ENCODE measurements at regions not wholly inside any gene's neighbourhood (a gene's known extent, or its start where the extent isn't known, plus 50 kb on each side); places are given as distances from the start of the nearest gene placed in this dataset.

DNA sequence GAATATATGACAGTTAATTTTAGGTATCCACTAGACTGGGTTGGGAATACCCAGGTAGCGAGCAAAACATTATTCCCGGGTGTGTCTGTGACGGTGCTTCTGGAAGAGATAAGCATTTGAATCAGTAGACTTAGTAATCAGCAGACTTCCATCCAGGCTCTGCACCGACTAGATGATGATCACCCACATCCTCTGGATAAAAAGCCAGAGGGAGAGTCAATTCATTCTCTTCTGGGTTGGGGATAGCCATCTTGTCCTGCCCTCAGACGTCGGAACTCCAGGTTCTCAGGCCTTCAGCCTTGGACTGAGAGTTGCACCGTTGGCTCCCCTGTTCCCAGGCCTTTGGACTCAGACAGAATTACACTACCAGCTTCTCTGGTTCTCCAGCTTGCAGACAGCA, 168.0 kb downstream of the PHLDA1 start:
- Mint-ChIP-seq H3K4me1 (no peaks in the 10 kb centered on the region; the same call in 2 of the 3 replicates), H3K27ac (no peak overlapping the region), H3K27me3 (ENCODE audit: insufficient read depth, low read depth, poor library complexity) (peaks cover 2% of the 10 kb centered on the region), H3K9me3 (peaks cover 6% of the 10 kb centered on the region; the same call in 1 of the 3 replicates), H3K4me3 (no peak overlapping the region), H3K36me3 (ENCODE audit: low read depth) (peaks cover 9% of the 10 kb centered on the region)
- no peak overlapping the region for H3K4me2 ChIP-seq
- no peak overlapping the region for H2AFZ ChIP-seq
- ATAC-seq: no peak
- H4K20me1 ChIP-seq (replicated peaks; ENCODE audit: insufficient read depth): no peaks in the 10 kb centered on the region
- H3K9me2 ChIP-seq (ENCODE audit: insufficient read depth): no peaks in the 10 kb centered on the region
- H3F3A ChIP-seq (replicated peaks; ENCODE audit: low read depth): no peaks in the 10 kb centered on the region
- no peaks in the 10 kb centered on the region for H3K4me1 ChIP-seq (ENCODE audit: insufficient read depth)
- no peak overlapping the region for H3K27ac ChIP-seq (ENCODE audit: low read depth)
- H3K27me3 ChIP-seq (ENCODE audit: insufficient read depth): no peaks in the 10 kb centered on the region
- no peak for DNase-seq (ENCODE audit: low spot score)
- H3K79me2 ChIP-seq (replicated peaks; ENCODE audit: insufficient read depth): no peaks in the 10 kb centered on the region
- no peaks in the 10 kb centered on the region for H3K36me3 ChIP-seq (ENCODE audit: insufficient read depth)
- TF ChIP-seq, protein P1, sequence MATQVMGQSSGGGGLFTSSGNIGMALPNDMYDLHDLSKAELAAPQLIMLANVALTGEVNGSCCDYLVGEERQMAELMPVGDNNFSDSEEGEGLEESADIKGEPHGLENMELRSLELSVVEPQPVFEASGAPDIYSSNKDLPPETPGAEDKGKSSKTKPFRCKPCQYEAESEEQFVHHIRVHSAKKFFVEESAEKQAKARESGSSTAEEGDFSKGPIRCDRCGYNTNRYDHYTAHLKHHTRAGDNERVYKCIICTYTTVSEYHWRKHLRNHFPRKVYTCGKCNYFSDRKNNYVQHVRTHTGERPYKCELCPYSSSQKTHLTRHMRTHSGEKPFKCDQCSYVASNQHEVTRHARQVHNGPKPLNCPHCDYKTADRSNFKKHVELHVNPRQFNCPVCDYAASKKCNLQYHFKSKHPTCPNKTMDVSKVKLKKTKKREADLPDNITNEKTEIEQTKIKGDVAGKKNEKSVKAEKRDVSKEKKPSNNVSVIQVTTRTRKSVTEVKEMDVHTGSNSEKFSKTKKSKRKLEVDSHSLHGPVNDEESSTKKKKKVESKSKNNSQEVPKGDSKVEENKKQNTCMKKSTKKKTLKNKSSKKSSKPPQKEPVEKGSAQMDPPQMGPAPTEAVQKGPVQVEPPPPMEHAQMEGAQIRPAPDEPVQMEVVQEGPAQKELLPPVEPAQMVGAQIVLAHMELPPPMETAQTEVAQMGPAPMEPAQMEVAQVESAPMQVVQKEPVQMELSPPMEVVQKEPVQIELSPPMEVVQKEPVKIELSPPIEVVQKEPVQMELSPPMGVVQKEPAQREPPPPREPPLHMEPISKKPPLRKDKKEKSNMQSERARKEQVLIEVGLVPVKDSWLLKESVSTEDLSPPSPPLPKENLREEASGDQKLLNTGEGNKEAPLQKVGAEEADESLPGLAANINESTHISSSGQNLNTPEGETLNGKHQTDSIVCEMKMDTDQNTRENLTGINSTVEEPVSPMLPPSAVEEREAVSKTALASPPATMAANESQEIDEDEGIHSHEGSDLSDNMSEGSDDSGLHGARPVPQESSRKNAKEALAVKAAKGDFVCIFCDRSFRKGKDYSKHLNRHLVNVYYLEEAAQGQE (IDR thresholded peaks at IDR 0.05; ENCODE audit: unreplicated experiment): no peak
- TF ChIP-seq POLR2AphosphoS5 (IDR thresholded peaks at IDR 0.05; ENCODE audit: low read depth) (no peak), CREB1 (CRISPR knock-in tag; IDR thresholded peaks at IDR 0.05; ENCODE audit: low read depth) (no peak), JUNB (IDR thresholded peaks at IDR 0.05; ENCODE audit: unreplicated experiment) (no peak)
- TF ChIP-seq, protein P2, sequence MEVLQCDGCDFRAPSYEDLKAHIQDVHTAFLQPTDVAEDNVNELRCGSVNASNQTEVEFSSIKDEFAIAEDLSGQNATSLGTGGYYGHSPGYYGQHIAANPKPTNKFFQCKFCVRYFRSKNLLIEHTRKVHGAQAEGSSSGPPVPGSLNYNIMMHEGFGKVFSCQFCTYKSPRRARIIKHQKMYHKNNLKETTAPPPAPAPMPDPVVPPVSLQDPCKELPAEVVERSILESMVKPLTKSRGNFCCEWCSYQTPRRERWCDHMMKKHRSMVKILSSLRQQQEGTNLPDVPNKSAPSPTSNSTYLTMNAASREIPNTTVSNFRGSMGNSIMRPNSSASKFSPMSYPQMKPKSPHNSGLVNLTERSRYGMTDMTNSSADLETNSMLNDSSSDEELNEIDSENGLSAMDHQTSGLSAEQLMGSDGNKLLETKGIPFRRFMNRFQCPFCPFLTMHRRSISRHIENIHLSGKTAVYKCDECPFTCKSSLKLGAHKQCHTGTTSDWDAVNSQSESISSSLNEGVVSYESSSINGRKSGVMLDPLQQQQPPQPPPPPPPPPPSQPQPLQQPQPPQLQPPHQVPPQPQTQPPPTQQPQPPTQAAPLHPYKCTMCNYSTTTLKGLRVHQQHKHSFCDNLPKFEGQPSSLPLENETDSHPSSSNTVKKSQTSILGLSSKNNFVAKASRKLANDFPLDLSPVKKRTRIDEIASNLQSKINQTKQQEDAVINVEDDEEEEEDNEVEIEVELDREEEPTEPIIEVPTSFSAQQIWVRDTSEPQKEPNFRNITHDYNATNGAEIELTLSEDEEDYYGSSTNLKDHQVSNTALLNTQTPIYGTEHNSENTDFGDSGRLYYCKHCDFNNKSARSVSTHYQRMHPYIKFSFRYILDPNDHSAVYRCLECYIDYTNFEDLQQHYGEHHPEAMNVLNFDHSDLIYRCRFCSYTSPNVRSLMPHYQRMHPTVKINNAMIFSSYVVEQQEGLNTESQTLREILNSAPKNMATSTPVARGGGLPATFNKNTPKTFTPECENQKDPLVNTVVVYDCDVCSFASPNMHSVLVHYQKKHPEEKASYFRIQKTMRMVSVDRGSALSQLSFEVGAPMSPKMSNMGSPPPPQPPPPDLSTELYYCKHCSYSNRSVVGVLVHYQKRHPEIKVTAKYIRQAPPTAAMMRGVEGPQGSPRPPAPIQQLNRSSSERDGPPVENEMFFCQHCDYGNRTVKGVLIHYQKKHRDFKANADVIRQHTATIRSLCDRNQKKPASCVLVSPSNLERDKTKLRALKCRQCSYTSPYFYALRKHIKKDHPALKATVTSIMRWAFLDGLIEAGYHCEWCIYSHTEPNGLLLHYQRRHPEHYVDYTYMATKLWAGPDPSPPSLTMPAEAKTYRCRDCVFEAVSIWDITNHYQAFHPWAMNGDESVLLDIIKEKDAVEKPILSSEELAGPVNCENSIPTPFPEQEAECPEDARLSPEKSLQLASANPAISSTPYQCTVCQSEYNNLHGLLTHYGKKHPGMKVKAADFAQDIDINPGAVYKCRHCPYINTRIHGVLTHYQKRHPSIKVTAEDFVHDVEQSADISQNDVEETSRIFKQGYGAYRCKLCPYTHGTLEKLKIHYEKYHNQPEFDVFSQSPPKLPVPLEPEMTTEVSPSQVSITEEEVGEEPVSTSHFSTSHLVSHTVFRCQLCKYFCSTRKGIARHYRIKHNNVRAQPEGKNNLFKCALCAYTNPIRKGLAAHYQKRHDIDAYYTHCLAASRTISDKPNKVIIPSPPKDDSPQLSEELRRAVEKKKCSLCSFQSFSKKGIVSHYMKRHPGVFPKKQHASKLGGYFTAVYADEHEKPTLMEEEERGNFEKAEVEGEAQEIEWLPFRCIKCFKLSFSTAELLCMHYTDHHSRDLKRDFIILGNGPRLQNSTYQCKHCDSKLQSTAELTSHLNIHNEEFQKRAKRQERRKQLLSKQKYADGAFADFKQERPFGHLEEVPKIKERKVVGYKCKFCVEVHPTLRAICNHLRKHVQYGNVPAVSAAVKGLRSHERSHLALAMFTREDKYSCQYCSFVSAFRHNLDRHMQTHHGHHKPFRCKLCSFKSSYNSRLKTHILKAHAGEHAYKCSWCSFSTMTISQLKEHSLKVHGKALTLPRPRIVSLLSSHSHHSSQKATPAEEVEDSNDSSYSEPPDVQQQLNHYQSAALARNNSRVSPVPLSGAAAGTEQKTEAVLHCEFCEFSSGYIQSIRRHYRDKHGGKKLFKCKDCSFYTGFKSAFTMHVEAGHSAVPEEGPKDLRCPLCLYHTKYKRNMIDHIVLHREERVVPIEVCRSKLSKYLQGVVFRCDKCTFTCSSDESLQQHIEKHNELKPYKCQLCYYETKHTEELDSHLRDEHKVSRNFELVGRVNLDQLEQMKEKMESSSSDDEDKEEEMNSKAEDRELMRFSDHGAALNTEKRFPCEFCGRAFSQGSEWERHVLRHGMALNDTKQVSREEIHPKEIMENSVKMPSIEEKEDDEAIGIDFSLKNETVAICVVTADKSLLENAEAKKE (CRISPR knock-in tag; IDR thresholded peaks at IDR 0.05): no peak
- no peak overlapping the region for H3K4me3 ChIP-seq

All from GM23338 (cell line).